ENCODE measurements at regions not wholly inside any gene's neighbourhood (a gene's known extent, or its start where the extent isn't known, plus 50 kb on each side); places are given as distances from the start of the nearest gene placed in this dataset.

DNA sequence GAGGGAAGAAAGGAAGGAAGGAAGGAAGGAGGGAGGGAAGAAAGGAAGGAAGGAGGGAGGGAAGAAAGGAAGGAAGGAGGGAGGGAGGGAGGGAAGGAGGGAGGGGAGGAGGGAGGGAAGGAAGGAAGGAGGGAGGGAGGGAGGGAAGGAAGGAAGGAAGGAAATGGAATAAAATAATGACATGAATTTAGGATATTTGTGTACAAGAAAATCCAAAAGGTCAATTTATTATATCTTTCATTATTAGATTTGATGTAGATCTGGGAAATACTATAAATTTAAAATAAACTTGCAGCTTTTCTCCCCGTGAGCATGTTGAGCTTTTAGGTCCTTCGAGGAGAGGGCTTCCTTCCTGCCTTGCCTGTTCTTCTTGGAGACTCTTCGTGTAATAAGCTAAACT lies 398.6 kb upstream of the NRP1 start:
- no peak for TF ChIP-seq EZH2 (IDR thresholded peaks at IDR 0.05; ENCODE audit: low read length)
- TF ChIP-seq, protein P1, sequence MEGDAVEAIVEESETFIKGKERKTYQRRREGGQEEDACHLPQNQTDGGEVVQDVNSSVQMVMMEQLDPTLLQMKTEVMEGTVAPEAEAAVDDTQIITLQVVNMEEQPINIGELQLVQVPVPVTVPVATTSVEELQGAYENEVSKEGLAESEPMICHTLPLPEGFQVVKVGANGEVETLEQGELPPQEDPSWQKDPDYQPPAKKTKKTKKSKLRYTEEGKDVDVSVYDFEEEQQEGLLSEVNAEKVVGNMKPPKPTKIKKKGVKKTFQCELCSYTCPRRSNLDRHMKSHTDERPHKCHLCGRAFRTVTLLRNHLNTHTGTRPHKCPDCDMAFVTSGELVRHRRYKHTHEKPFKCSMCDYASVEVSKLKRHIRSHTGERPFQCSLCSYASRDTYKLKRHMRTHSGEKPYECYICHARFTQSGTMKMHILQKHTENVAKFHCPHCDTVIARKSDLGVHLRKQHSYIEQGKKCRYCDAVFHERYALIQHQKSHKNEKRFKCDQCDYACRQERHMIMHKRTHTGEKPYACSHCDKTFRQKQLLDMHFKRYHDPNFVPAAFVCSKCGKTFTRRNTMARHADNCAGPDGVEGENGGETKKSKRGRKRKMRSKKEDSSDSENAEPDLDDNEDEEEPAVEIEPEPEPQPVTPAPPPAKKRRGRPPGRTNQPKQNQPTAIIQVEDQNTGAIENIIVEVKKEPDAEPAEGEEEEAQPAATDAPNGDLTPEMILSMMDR (optimal IDR thresholded peaks at IDR 0.05 in 1 of 3, IDR thresholded peaks at IDR 0.05 in 1 of 3, conservative IDR thresholded peaks at IDR 0.05 in 1 of 3; ENCODE audit: extremely low read depth in 1 of 3, insufficient read depth in 2 of 3, low read length in 3 of 3): no peak

All from keratinocyte (primary cell).